ENCODE measurements at regions not wholly inside any gene's neighbourhood (a gene's known extent, or its start where the extent isn't known, plus 50 kb on each side); places are given as distances from the start of the nearest gene placed in this dataset.

DNA sequence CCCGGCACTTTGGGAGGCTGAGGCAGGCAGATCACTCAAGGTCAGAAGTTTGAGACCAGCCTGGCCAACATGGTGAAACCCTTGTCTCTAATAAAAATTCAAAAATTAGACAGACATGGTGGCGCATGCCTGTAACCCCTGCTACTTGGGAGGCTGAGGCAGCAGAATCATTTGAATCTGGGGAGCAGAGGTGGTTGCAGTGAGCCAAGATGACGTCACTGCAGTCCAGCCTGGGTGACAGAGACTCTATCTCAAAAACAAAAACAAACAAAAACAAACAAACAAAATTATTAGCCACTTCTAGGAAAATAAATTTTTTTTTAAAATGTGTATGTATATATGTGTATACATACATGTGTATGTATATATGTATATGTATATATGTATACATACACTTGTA is 320.3 kb upstream of the ADGRL4 start:
- DNase-seq (ENCODE audit: low read depth, low spot score): no peak

- no peak for DNase-seq (ENCODE audit: low read depth, low spot score)
Measured at GRCh38 chr1:79325705-79326104, 319.2 kb upstream of the ADGRL4 start.

- DNase-seq (ENCODE audit: low read depth, low spot score): no peak
Measured at GRCh38 chr1:79325126-79325525, 318.6 kb upstream of the ADGRL4 start.

DNA sequence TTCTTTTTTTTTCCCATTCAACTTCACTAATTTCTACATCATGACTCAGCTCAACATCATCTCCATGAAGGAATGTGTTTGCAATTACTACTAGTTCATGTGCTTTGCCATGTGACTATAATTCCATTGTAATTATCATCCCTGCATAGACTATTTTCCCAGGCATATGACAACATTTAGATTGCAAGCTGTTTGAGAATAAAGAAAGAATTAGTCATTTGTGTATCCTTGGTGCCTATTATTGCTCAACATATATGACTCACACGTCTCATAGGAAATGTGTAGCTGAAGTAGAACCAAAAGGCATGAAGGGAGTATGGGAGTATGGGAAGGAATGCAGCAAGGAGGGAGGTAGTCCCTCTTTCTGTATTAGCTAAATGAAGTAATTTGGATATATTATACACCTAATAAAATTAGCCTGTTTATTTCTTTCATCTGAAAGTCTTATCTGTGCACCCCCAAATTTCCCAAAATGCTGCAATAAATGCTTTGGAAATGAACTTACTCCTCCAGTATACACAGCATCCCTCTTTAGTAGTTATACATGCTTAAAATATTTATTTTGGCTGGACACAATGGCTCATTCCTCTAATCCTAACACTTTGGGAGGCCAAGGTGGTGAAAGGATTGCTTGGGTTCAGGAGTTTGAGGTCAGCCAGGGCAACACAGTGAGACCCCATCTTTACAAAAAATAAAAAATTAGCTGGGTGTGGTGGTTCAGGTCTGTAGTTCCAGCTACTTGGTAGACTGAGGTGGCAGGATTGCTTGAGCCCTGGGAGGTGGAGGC is 316.9 kb upstream of the ADGRL4 start:
- no peak for DNase-seq (ENCODE audit: low read depth, low spot score)

- DNase-seq (ENCODE audit: low read depth, low spot score): no peak
Measured at GRCh38 chr1:79322511-79323027, 316.0 kb upstream of the ADGRL4 start.

DNA sequence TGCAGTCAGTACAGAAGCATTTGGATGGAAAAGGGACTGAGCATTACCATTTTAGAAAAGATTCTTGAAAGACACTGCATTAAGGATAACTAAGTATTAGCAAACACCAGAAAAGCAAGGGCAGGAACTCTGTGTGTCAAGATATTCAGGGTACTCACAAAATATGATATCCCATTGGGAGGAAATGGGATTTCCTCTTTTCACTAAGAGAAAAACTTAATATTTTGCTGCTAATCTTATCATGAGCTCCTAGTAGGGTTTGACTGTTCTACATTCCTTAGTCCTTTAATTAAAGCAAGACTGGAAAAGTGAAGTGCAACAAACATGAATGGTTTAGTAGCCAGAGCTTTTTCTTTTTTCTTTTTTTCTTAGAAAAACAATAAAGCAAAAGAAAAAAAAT is 305.9 kb upstream of the ADGRL4 start:
- DNase-seq (ENCODE audit: low read depth, low spot score): no peak

DNA sequence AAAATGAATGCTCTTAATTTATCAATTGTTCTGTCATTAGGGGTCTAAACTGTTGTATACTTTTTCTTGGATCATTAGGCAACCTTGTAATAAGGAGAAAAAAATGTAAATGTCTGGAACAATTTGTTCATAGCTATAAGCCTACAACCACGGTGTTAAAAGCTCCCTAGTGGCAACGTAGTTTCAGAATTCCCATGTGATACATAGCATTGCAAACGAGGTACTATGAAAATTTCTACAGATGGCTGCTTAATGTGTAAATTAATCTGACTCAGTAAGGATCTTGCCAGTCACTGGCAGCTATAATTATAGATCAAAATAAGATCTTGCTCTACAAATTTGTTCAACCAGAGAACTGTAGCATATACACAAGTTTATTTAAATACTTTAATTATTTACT is 304.1 kb upstream of the ADGRL4 start:
- DNase-seq (ENCODE audit: low read depth, low spot score): no peak

DNA sequence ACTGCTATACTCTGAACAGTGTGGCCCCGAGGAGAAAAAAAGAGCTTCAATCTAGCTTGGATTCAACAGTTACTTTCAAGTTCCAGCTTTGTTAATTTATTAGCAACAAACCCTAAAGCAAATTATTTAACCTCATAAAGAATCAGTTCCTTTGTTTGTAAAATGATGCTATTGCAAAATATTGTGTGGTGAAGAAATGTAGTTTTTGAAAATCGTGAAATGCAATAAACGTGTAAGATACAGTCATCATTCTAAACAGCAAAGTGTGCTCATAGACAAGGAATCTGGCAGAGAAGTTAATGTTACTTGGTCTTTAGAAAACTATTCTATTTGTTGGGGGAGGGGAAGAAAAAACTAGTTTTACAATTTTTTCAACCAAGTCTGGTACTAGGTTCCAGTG is 297.6 kb upstream of the ADGRL4 start:
- no peak for DNase-seq (ENCODE audit: low read depth, low spot score)

DNA sequence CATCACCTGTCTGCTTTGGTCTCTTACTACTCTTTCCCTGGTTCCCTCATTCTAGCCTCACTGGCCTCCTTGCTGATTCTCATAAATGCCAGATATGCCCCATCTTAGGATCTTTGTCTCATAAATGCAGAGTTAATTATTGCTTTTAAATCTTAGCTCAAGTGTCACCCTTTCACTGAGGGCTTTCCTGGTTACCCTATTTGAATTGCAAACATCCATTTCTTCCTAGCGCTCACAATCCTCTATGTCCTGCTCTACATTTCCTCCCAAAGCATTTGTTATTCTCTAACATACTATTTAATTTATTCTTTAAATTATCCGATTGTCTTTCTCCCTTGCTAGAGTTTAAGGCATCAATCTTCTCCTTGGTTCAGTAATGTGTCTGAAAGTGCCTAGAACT is 296.5 kb upstream of the ADGRL4 start:
- no peak for DNase-seq (ENCODE audit: low read depth, low spot score)

- no peak for DNase-seq (ENCODE audit: low read depth, low spot score)
Measured at GRCh38 chr1:79302380-79302930, 295.9 kb upstream of the ADGRL4 start.

DNA sequence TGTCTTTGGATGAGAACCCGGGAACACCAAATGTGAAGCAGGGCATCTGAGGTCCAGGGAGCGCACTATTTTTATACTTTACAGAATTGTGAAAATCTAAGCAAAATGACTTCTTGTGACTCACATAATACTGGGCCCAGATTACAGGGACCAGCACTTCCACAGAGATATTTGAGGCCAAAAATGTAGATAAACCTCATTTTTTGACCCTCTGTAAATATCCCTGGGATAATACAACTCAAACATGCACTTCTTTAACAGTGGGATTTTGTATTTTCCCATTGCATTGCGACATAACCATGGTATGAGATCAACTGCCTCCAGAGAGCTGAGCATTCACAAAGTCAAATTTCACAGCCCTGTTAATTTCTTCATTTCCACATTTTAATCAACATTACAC is 289.4 kb upstream of the ADGRL4 start:
- no peak for DNase-seq (ENCODE audit: low read depth, low spot score)

DNA sequence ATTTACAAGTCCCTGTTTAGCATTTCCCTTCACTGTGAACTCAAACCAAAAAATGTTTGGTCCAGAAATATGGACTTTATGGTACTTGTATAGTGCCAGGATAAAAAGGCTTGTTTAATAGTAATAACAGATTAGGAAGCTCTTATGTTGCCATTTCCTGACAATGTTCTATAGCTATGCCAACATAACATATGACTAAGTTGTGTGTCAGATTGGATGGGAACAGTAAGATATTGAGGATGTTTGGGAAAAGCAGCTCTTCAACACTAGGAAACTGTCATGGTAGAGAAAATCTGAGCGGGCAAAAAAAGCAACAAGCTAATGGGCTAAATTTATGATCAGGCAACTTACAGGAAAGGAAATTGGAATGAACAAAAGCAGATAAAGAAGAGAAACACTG is 287.1 kb upstream of the ADGRL4 start:
- no peak for DNase-seq (ENCODE audit: low read depth, low spot score)

- DNase-seq (ENCODE audit: low read depth, low spot score): no peak
Measured at GRCh38 chr1:79290927-79291474, 284.5 kb upstream of the ADGRL4 start.

GRCh38 chr1:79287982-79288381 is 281.5 kb upstream of the ADGRL4 start:
- no peak for DNase-seq (ENCODE audit: low read depth, low spot score)

- no peak for DNase-seq (ENCODE audit: low read depth, low spot score)
Measured at GRCh38 chr1:79285667-79286066, 279.1 kb upstream of the ADGRL4 start.

DNA sequence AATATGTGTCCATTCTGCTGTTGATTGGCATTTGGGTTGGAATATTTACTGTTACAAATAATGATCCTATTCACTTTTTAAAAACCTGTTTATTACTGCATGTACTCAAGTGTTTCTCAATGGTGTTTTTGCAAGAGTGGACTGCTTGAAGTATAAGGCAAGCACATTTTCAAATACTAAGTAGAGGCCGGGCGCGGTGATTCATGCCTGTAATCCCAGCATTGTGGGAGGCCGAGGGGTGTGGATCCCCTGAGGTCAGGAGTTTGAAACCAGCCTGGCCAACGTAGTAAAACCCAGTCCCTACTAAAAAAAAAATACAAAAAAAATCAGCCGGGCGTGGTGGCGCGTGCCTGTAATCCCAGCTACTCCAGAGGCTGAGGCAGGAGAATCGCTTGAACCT is 276.9 kb upstream of the ADGRL4 start:
- no peak for DNase-seq (ENCODE audit: low read depth, low spot score)

DNA sequence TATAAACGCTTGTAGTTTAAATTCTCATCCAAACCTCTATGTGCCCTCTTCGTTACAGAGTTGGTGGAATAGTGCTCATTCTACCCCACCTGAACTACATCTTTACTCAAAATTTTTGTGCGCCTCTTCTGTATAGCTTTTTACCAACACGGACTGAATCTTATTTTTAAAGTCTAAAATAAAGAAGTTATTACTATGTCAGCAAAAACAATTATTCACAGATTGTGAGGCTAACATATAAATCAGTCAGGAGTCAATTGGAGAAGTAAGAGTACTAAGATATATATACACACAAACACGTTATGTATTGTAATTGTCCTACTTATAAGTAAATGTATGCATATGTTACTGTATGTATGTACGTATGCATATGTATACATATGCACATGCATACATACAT is 274.9 kb upstream of the ADGRL4 start:
- no peak for DNase-seq (ENCODE audit: low read depth, low spot score)

DNA sequence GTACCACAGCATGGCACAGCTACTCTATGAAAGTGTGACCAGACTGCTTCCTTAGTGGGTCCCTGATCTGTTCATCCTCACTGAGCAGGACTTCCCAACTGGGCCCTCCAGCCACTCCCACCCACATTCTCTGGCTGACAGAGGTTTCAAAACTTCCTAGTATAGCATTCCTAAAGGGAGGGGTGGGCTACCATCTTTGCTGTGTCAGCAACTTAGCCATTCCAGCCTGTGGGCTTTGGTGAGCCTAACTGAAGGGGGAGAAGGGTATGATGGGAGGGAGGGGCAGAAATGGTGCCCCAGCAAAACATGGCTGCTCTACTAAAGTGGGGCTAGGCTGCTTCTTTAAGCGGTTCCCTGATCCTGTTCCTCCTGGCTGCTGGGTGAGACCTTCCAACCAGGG is 265.2 kb upstream of the ADGRL4 start:
- DNase-seq (ENCODE audit: low read depth, low spot score): no peak

DNA sequence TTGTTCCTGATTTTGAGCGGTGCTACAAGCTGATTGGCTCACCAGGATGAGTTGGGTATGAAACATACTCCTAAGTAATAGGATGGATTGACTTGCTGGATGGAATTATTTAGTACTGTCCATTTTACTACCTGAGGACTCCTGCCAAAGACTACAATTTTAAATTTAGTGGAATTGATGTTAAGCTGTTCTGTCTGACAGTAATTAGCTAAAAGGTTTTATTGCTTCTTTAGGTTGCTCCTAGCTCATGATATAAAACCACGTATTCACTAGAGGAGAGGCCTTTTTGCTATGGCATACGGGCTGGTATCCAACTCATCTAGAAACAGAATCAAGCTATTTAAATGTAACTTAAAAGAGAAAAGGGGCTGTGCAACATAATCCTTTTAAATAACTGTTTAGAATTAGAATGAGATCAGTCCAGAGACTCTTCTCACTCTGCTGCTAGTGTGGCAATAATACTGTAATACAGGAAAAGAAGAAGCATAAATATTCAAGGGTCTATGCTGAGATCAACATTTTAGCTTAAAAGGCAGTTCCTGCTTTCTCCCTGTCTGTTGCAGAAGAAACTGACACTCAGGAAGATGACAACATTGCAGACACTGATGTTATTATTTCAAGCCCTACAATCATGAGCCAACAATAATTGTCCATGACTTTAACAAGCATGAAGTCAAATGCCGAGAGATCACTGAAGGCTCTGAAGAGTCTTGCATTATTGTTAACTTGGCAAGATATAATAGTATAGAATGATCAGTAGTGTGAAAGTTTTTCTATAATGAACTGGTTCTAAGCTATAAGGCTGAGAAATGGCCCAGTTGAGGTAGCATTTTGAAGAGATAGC is 258.7 kb upstream of the ADGRL4 start:
- DNase-seq (ENCODE audit: low read depth, low spot score): no peak

- DNase-seq (ENCODE audit: low read depth, low spot score): no peak
Measured at GRCh38 chr1:79264285-79264684, 257.8 kb upstream of the ADGRL4 start.

- DNase-seq (ENCODE audit: low read depth, low spot score): peak; percentile 73
Measured at GRCh38 chr1:79262745-79263258, 256.3 kb upstream of the ADGRL4 start.

Measured in ELF-1 (cell line).